Neural progenitor cell (in vitro differentiated cells): ENCODE measurements at regions not wholly inside any gene's neighbourhood (a gene's known extent, or its start where the extent isn't known, plus 50 kb on each side); places are given as distances from the start of the nearest gene placed in this dataset.
A peak's percentile ranks its signal among the peaks of the same experiment; 100 is the strongest.

Experiments
- DNase-seq: peaks from one replicate; pipeline ENCODE4 v3.0.0-alpha.2; 2016; ENCODE audit warnings: low spot score
- H2AFZ ChIP-seq: fragments of 200-600 bp; sonication (generic); replicated peaks from 2 replicates; pipeline ENCODE4 v1.6.1; 2016; ENCODE audit warnings: antibody characterized with exemption
- H3F3A ChIP-seq: fragments of 200-600 bp; sonication (generic); 2 replicates; pipeline ENCODE4 v1.6.1; 2016; ENCODE audit warnings: antibody characterized with exemption, low read depth
- H3K27ac ChIP-seq: fragments of 200-600 bp; sonication (generic); 2 replicates; pipeline ENCODE4 v1.5.1; 2016; ENCODE audit warnings: mild to moderate bottlenecking
- H3K27me3 ChIP-seq: fragments of 200-600 bp; sonication (generic); 2 replicates; pipeline ENCODE4 v1.6.1; 2016; ENCODE audit warnings: mild to moderate bottlenecking, moderate library complexity
- H3K36me3 ChIP-seq: fragments of 200-600 bp; sonication (generic); 2 replicates; pipeline ENCODE4 v1.5.1; 2016
- H3K4me1 ChIP-seq: fragments of 200-600 bp; sonication (generic); 2 replicates; pipeline ENCODE4 v1.6.1; 2016; ENCODE audit warnings: mixed run types
- H3K4me2 ChIP-seq: fragments of 200-600 bp; sonication (generic); 2 replicates; pipeline ENCODE4 v1.6.1; 2016
- H3K4me3 ChIP-seq: fragments of 200-600 bp; sonication (generic); 2 replicates; pipeline ENCODE4 v1.5.1; 2016
- H3K79me2 ChIP-seq: fragments of 200-600 bp; sonication (generic); 2 replicates; pipeline ENCODE4 v1.6.1; 2016; ENCODE audit warnings: low read depth
- H3K9ac ChIP-seq: fragments of 200-600 bp; sonication (generic); 2 replicates; pipeline ENCODE4 v1.6.1; 2016
- H3K9me3 ChIP-seq: fragments of 200-600 bp; sonication (generic); 2 replicates; pipeline ENCODE4 v1.5.1; 2016; ENCODE audit warnings: low read depth
- H4K20me1 ChIP-seq: fragments of 200-600 bp; sonication (generic); 2 replicates; pipeline ENCODE4 v1.6.1; 2016; ENCODE audit warnings: low read depth
- H3K27ac Mint-ChIP-seq: 3 replicates; pipeline ENCODE4 v1.8.0; 2021; ENCODE audit warnings: mixed read lengths
- H3K27me3 Mint-ChIP-seq: 2 replicates; pipeline ENCODE4 v1.8.0; 2022; ENCODE audit warnings: low read depth, mild to moderate bottlenecking, inconsistent platforms, moderate library complexity, mixed read lengths; ENCODE audit not compliant: insufficient read depth
- H3K36me3 Mint-ChIP-seq: 3 replicates; pipeline ENCODE4 v1.8.0; 2021; ENCODE audit warnings: mixed read lengths
- H3K4me1 Mint-ChIP-seq: 3 replicates; pipeline ENCODE4 v1.8.0; 2021; ENCODE audit warnings: mixed read lengths
- H3K4me3 Mint-ChIP-seq: 3 replicates; pipeline ENCODE4 v1.8.0; 2021; ENCODE audit warnings: mild to moderate bottlenecking, moderate library complexity, mixed read lengths
- H3K9me3 Mint-ChIP-seq: 3 replicates; pipeline ENCODE4 v1.8.0; 2020; ENCODE audit warnings: mixed read lengths
- CTCF ChIP-seq: fragments of 200-600 bp; sonication (generic); IDR thresholded peaks from 2 replicates; pipeline ENCODE4 v1.5.1; 2017; ENCODE audit warnings: antibody characterized with exemption, mild to moderate bottlenecking
- EZH2 ChIP-seq: fragments of 200-600 bp; sonication (generic); IDR thresholded peaks from 2 replicates; pipeline ENCODE4 v1.6.1; 2017; ENCODE audit warnings: antibody characterized with exemption, mild to moderate bottlenecking, moderate library complexity
- EZH2phosphoT487 ChIP-seq: fragments of 200-600 bp; sonication (generic); IDR thresholded peaks from 2 replicates; pipeline ENCODE4 v1.6.1; 2017; ENCODE audit warnings: antibody characterized with exemption

- no peaks in the 10 kb centered on the region for H4K20me1 ChIP-seq
- H3K27me3 Mint-ChIP-seq: peaks cover 22% of the 10 kb centered on the region
- no peaks in the 10 kb centered on the region for H3K4me1 ChIP-seq
- TF ChIP-seq EZH2: no peak
- TF ChIP-seq EZH2phosphoT487: no peak
- no peak for TF ChIP-seq CTCF
- no peaks in the 10 kb centered on the region for H3K9me3 ChIP-seq
- no peak overlapping the region for H3K27ac ChIP-seq
- no peaks in the 10 kb centered on the region for H3K79me2 ChIP-seq
- H3K4me3 ChIP-seq: no peak overlapping the region
- no peaks in the 10 kb centered on the region for H3K27me3 ChIP-seq
- no peaks in the 10 kb centered on the region for H3K36me3 Mint-ChIP-seq
- H3K27ac Mint-ChIP-seq: no peak overlapping the region
- no peaks in the 10 kb centered on the region for H3F3A ChIP-seq
- no peaks in the 10 kb centered on the region for H3K36me3 ChIP-seq
- no peak overlapping the region for H2AFZ ChIP-seq
- no peak overlapping the region for H3K4me2 ChIP-seq
- no peak for DNase-seq
- no peak overlapping the region for H3K4me3 Mint-ChIP-seq
- no peak overlapping the region for H3K9ac ChIP-seq
- peaks cover 6% of the 10 kb centered on the region for H3K9me3 Mint-ChIP-seq
- H3K4me1 Mint-ChIP-seq: peaks cover 11% of the 10 kb centered on the region
Observed at GRCh38 chr2:46828135-46828438, 87.5 kb downstream of the MCFD2 start.

- Mint-ChIP-seq H3K27ac (peak overlapping the region; percentile 85), H3K4me3 (no peak overlapping the region), H3K9me3 (peaks cover 6% of the 10 kb centered on the region), H3K36me3 (no peaks in the 10 kb centered on the region), H3K27me3 (peaks cover 22% of the 10 kb centered on the region), H3K4me1 (peaks cover 11% of the 10 kb centered on the region)
- Histone ChIP-seq H3K9me3 (no peaks in the 10 kb centered on the region), H3K36me3 (no peaks in the 10 kb centered on the region), H4K20me1 (no peaks in the 10 kb centered on the region), H3K27ac (no peak overlapping the region), H3K4me1 (no peaks in the 10 kb centered on the region), H3K79me2 (no peaks in the 10 kb centered on the region), H3F3A (no peaks in the 10 kb centered on the region), H3K27me3 (no peaks in the 10 kb centered on the region), H3K4me3 (no peak overlapping the region), H2AFZ (no peak overlapping the region), H3K4me2 (no peak overlapping the region), H3K9ac (no peak overlapping the region)
- TF ChIP-seq CTCF (no peak), EZH2phosphoT487 (no peak), EZH2 (no peak)
- DNase-seq: no peak
Observed at GRCh38 chr2:46827274-46828134, 88.1 kb downstream of the MCFD2 start.

- DNase-seq: no peak
- TF ChIP-seq CTCF: no peak
- TF ChIP-seq EZH2: no peak
- TF ChIP-seq EZH2phosphoT487: no peak
- Mint-ChIP-seq H3K9me3 (peaks cover 6% of the 10 kb centered on the region), H3K27ac (peak overlapping the region; percentile 54), H3K4me1 (peaks cover 11% of the 10 kb centered on the region), H3K4me3 (no peak overlapping the region), H3K36me3 (no peaks in the 10 kb centered on the region), H3K27me3 (peaks cover 20% of the 10 kb centered on the region)
- Histone ChIP-seq H3K27me3 (no peaks in the 10 kb centered on the region), H3K27ac (no peak overlapping the region), H3K79me2 (no peaks in the 10 kb centered on the region), H3K9ac (no peak overlapping the region), H3K4me3 (no peak overlapping the region), H2AFZ (no peak overlapping the region), H3K9me3 (no peaks in the 10 kb centered on the region), H3F3A (no peaks in the 10 kb centered on the region), H3K4me1 (no peaks in the 10 kb centered on the region), H3K36me3 (no peaks in the 10 kb centered on the region), H4K20me1 (no peaks in the 10 kb centered on the region), H3K4me2 (no peak overlapping the region)
Observed at GRCh38 chr2:46826569-46827245, 88.9 kb downstream of the MCFD2 start.
